Colonic mucosa (tissue), 4 donors: ENCODE measurements at regions not wholly inside any gene's neighbourhood (a gene's known extent, or its start where the extent isn't known, plus 50 kb on each side); places are given as distances from the start of the nearest gene placed in this dataset.

ENCODE experiments used
- DNase-seq: peaks from one replicate; pipeline ENCODE4 v3.0.0-alpha.2; 2020
- H3K27ac ChIP-seq: fragments of 200-600 bp; one replicate; pipeline ENCODE4 v1.8.0; 2021
- H3K27me3 ChIP-seq: fragments of 200-600 bp; one replicate; pipeline ENCODE4 v1.8.0; 2021
- H3K36me3 ChIP-seq: fragments of 200-600 bp; one replicate; pipeline ENCODE4 v1.8.0; 2021
- H3K4me1 ChIP-seq: fragments of 200-600 bp; one replicate; pipeline ENCODE4 v1.8.0; 2021; ENCODE audit warnings: mild to moderate bottlenecking
- H3K4me3 ChIP-seq: fragments of 200-600 bp; one replicate; pipeline ENCODE4 v1.8.0; 2021
- H3K9ac ChIP-seq, 2 donors: one replicate each; pipeline ENCODE4 v1.7.0; 2013; ENCODE audit warnings: control low read depth in 2 of 2, low read depth in 2 of 2, low read length in 2 of 2
- H3K9me3 ChIP-seq: fragments of 200-600 bp; one replicate; pipeline ENCODE4 v1.8.0; 2021
- intact Hi-C: fragments of 100-400 bp; cut with DNase I; formaldehyde crosslinking; loops from one replicate; pipeline ENCODE4 v1.14.1; 2022
- TF ChIP-seq, protein P1 (sequence below): fragments of 200-600 bp; IDR thresholded peaks from one replicate; pipeline ENCODE4 v1.8.0; 2022; ENCODE audit warnings: antibody characterized with exemption, mild to moderate bottlenecking
- donor health status: healthy.
- donor health status: DM: no; HTN: no; CAD: no.
- donor health status: DM: no; HTN: no; CAD: no.

DNA sequence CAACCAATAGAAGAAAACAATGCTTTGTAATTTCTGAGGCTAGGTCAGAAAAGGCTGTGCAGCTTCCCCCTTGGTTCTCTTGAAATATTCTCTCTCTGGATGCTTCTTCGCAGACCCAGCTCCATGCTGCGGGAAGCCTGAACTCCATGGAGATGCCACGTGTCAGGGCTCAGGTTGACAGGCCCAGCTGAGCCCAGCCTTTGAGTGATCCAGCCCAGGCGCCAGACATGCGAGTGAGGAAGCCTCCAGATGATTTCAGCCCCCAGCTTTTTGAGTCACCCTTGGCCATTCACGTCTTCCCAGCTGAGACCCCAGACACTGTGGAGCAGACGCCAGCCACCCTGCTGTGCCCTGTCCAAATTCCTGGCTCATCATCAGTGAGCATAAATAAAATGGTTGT, 378.4 kb upstream of the NRP1 start:
- intact Hi-C loops: no loop called here
- no peak for DNase-seq
- H3K9ac ChIP-seq: no peak overlapping the region
- H3K27me3 ChIP-seq: no peaks in the 10 kb centered on the region
- TF ChIP-seq, protein P1, sequence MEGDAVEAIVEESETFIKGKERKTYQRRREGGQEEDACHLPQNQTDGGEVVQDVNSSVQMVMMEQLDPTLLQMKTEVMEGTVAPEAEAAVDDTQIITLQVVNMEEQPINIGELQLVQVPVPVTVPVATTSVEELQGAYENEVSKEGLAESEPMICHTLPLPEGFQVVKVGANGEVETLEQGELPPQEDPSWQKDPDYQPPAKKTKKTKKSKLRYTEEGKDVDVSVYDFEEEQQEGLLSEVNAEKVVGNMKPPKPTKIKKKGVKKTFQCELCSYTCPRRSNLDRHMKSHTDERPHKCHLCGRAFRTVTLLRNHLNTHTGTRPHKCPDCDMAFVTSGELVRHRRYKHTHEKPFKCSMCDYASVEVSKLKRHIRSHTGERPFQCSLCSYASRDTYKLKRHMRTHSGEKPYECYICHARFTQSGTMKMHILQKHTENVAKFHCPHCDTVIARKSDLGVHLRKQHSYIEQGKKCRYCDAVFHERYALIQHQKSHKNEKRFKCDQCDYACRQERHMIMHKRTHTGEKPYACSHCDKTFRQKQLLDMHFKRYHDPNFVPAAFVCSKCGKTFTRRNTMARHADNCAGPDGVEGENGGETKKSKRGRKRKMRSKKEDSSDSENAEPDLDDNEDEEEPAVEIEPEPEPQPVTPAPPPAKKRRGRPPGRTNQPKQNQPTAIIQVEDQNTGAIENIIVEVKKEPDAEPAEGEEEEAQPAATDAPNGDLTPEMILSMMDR: no peak
- H3K9me3 ChIP-seq: no peaks in the 10 kb centered on the region
- H3K27ac ChIP-seq: no peak overlapping the region
- no peaks in the 10 kb centered on the region for H3K36me3 ChIP-seq
- no peak overlapping the region for H3K4me3 ChIP-seq
- no peaks in the 10 kb centered on the region for H3K4me1 ChIP-seq

- Histone ChIP-seq H3K36me3 (no peaks in the 10 kb centered on the region), H3K9me3 (no peaks in the 10 kb centered on the region), H3K4me1 (no peaks in the 10 kb centered on the region), H3K27me3 (no peaks in the 10 kb centered on the region), H3K4me3 (no peak overlapping the region), H3K9ac (no peak overlapping the region), H3K27ac (no peak overlapping the region)
- no peak for DNase-seq
- TF ChIP-seq, protein P1: no peak
- intact Hi-C loops: no loop called here
Observed at GRCh38 chr10:33710006-33710405, 375.5 kb upstream of the NRP1 start.

- H3K27me3 ChIP-seq: no peaks in the 10 kb centered on the region
- no peak for DNase-seq
- no peaks in the 10 kb centered on the region for H3K9me3 ChIP-seq
- intact Hi-C loops: no loop called here
- H3K9ac ChIP-seq: no peak overlapping the region
- no peak overlapping the region for H3K4me3 ChIP-seq
- H3K4me1 ChIP-seq: no peaks in the 10 kb centered on the region
- TF ChIP-seq, protein P1: no peak
- no peaks in the 10 kb centered on the region for H3K36me3 ChIP-seq
- H3K27ac ChIP-seq: no peak overlapping the region
Observed at GRCh38 chr10:33709008-33709753, 374.7 kb upstream of the NRP1 start.

DNA sequence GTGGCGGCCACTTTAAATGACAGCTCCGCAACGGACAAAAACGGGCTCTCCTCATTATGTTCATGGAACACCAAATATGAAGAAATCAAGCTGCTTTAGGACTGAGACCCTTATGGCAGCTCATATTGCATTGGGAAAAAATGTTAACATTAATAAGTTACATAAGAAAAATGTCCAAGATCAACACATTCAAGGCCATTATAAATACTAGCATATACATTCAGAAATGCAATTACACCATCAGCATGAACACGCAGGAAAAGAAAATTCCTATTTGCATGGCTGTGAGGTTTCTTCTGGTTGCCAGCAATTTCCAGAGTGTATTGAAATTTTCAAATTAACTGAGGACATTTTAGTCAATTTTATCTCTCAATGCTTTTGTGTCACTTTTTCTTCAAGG, 374.1 kb upstream of the NRP1 start:
- Histone ChIP-seq H3K9me3 (no peaks in the 10 kb centered on the region), H3K4me3 (no peak overlapping the region), H3K27me3 (no peaks in the 10 kb centered on the region), H3K9ac (no peak overlapping the region), H3K36me3 (no peaks in the 10 kb centered on the region), H3K27ac (no peak overlapping the region), H3K4me1 (no peaks in the 10 kb centered on the region)
- TF ChIP-seq, protein P1: no peak
- DNase-seq: no peak
- intact Hi-C loops: no loop called here

DNA sequence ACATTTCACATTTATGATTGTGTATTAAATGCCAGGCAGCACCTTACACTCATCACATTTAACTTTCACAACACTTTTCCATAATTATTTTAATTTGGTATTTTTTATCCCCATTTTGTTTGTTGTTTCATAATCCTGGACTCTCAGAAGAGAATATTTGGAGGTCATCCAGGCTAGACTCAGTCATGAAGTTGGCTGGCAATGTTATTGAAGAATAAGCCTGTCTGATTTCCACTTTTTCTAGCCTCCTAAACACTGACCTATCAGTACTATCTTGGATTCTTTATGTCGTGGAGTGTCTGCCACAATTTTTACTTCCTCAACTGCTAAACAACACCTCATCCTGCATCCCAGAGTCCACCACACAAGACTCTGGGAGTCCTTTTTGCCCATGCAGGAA, 372.3 kb upstream of the NRP1 start:
- no peaks in the 10 kb centered on the region for H3K4me1 ChIP-seq
- H3K9me3 ChIP-seq: no peaks in the 10 kb centered on the region
- no peak overlapping the region for H3K27ac ChIP-seq
- H3K9ac ChIP-seq: no peak overlapping the region
- no peak for DNase-seq
- TF ChIP-seq, protein P1: no peak
- no peaks in the 10 kb centered on the region for H3K27me3 ChIP-seq
- no peak overlapping the region for H3K4me3 ChIP-seq
- intact Hi-C loops: no loop called here
- no peaks in the 10 kb centered on the region for H3K36me3 ChIP-seq
